NCI-H524 (cell line): ENCODE measurements at regions not wholly inside any gene's neighbourhood (a gene's known extent, or its start where the extent isn't known, plus 50 kb on each side); places are given as distances from the start of the nearest gene placed in this dataset.
"Not testable (repeated sequence)": the region's sequence is repeated elsewhere in the genome, so short reads cannot be mapped to it uniquely, and the experiment has no call there.

ENCODE experiments used
- DNase-seq, 2 experiments: peaks; one replicate each; lab custom pipeline; 2025; lab: John Stamatoyannopoulos, UW

DNA sequence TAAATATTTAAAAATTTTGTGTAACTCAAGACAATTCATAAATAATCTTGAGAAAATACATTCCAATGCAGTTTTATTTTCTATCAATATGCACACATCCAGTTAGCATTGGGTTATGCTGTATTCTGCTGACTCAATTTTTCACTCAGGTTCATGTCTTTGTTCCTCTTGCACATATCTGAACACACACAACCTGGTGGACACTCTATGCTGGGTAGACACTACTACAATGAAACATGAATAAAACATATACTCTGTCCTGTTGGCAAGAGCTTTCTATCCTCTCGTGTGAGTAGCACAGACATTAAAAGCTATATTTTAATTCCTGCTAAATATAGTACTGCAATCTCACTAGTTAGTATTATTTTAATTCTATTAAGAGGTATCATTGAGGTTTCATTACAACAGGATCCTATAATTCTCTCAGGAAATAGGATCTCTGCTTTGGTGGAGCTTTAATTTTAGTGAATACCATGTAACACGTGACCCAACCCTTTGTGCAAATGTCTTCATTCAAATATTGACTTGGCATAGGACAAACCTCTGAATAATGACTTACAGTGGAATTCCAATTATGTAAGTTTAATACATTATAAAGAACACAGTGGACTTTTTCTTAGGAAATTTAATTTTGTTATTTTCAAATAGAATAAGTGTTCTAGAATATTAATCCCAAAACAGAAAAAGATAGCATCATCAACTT lies 342.3 kb upstream of the TMEFF2 start:
- no peak for DNase-seq

DNA sequence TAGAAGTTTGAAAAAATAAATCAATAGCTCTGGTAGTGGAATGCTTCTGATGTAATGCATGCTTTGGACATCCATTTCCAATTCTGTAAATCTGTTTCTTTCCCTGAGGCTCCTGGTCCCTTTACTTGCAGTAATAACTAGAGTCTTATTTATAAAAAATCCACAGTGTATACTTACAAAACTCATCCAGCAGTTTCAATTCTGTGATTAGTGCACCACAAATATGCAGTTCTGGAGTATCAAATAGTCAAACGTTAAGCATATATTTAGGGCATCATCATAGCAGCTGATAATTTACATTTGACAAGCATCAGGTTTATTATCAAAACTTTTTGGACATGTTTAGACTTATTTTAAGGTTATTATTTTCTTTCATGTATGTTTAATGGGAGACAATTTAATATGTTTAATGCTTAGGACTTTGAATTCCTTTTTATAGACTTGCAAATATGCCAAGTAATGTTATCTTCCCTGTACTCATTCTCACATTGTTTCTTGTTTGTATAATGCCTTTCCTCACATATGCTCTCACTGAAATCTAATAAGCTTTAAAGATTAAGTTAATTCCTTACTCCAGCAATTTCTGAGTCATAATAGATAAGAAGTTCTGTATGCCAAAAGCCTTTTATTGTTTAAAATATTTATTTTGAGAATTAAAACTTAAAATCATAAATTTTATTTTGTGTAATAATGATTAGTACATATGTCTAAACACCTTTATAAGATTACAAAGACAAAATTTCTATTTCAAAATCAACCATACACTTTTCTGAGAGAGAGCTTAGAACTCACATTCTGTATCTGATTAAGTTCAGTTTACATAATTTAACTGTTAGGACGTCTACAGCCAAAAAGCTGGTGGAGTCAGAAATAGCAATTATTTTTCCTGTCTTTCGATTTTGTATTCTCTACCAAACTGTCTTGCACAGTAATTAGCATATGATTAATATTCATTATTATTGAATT lies 341.5 kb upstream of the TMEFF2 start:
- peak in 1 of 2 experiments; percentile 23 for DNase-seq

DNA sequence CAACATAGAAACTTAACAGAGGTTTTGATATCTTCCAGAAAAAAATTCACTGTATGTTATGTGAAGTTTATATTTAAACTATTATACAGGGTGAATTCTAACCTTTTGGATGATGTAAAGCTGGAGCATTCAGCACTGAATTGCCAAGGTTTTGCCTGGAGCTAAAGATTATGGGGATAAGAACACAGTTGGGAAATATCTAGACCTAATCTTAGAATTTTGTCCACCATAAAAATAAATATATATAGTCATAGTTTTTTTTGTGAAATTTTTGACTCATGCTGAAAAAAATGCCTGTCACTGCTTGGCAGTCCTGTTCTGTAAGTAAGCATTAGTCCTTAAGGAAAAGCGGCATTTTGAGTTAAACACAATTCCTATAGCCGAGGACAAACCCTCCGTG lies 339.3 kb upstream of the TMEFF2 start:
- DNase-seq: no peak

DNA sequence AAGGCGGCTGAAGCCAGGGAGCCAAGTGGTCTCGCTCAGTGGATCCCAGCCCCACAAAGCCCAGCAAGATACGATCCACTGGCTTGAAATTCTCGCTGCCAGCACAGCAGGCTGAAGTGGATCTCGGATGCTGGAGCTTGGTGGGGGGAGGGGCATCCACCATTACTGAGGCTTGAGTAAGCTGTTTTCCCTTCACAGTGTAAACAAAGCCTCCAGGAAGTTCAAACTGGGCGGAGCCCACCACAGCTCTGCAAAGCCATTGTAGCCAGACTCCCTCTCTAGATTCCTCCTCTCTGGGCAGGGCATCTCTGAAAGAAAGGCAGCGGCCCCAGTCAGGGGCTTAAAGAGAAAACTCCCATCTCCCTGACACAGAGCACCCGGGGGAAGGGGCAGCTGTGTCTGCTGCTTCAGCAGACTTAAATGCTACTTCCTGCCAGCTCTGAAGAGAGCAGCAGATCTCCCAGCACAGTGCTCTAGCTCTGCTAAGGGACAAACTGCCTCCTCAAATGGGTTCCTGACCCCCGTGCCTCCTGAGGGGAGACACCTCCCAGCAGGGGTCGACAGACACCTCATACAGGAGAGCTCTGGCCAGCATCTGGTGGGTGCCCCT lies 330.0 kb upstream of the TMEFF2 start:
- DNase-seq: not testable (repeated sequence)

DNA sequence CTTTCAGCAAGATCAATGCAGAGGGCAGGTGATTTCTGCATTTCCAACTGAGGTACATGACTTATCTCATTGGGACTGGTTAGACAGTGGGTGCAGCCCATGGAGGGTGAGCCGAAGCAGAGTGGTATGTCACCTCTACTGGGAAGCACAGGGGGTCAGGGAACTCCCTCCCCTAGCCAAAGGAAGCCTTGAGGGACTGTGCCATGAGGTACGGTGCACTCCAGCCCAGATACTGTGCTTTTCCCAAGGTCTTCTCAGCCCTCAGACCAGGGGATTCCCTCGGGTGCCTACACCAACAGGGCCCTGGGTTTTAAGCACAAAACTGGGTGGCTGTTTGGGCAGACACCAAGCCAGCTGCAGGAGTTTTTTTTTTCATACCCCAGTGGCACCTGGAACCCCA lies 329.5 kb upstream of the TMEFF2 start:
- not testable (repeated sequence) for DNase-seq

DNA sequence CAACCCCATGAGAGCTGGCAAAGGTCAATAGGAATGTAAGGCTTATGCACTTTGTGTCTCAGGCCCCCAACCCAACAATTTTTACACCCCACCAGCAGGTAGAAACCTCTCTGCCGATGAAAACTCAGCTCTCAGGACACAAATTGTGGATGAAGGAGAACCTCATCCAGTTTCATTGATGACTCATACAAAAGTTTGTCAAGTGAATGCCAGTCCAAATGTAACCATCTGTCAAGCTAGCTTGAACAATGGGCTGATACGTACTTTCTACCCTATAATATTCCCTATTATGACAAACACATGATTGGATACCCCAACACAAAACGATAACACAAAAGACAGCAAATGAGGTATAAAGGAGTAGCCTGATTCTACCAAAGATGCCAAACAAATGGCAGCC lies 321.2 kb upstream of the TMEFF2 start:
- DNase-seq: no peak

DNA sequence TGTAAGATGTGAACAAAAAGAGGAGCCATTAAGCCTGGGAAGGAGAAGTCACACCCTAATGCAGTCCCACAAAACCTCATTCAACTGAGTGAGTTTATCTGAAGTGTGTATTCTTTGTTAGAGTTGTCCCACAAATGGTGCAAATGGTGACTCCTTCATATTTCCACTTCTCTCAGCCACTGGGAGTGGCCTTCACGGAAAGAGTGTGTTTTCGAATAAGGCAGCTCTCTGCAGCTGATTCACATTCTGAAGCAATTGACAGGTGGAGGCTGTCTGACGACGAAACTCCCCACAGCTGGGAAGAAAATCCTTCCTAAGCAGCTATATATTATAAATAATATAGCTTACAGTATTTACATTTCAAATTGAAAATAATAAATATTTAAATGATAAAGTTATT lies 318.8 kb upstream of the TMEFF2 start:
- no peak for DNase-seq

DNA sequence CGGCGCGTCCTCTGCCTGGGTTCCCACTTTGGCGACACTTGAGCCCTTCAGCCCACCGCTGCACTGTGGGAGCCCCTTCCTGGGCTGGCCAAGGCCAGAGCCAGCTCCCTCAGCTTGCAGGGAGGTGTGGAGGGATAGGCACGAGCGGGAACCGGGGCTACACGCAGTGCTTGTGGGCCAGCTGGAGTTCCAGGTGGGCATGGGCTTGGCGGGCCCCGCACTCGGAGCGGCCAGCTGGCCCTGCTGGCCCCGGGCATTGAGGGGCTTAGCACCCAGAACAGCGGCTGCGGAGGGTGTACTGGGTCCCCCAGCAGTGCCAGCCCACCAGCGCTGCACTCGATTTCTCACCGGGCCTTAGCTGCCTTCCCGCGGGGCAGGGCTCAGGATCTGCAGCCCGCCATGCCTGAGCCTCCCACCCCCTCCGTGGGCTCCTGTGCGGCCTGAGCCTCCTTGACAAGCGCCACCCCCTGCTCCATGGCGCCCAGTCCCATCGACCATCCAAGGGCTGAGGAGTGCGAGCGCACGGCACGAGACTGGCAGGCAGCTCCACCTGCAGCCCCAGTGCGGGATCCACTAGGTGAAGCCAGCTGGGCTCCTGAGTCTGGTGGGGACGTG lies 313.2 kb upstream of the TMEFF2 start:
- not testable (repeated sequence) for DNase-seq

DNA sequence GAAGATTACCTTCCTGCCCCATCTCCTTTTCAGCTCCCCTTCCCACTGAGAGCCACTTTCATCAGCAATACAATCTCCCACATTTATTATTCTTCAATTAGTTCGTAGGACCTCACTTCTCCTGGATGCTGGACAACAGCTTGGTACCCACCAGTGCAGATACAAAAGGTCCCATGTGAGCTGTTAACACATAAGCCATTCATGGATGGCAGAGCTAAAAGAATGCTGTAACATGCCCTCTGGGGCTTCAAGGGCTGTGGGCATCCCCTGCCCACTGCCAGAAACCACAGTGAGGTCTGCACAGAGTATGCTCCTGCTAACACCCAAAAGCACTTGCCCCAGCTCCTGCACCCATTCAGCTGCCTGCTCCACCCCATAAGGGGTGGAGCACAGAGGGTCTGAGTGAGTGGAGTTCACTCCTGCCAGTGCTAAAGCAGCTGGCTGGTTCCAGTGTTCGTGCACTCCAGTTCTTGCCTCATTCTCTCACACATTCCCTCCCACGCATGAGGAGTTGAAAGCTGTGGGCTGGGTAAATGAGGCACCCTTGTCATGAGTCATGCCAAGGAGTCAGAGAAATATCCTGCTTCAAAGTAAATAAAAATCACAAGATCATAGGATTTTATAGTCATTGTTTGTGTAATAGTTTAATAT lies 305.9 kb upstream of the TMEFF2 start:
- DNase-seq: no peak

DNA sequence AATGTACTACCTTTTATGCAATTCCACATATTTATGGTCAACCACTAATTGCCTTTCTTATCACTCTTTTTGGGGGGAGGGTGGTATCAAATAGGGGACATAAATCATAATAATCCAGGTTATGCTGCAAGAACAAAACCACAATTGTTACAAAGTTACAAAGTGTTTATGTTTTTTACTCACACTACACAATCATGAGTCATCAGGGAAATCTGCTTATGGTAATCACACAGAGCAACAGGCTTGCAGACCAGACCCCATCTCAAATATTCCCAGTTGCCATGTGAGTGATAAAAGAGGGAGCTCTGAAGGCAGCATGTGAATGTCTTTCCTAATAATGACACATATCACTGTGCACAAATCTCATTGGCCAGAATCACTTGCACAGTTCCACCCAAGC lies 304.7 kb upstream of the TMEFF2 start:
- DNase-seq: no peak

DNA sequence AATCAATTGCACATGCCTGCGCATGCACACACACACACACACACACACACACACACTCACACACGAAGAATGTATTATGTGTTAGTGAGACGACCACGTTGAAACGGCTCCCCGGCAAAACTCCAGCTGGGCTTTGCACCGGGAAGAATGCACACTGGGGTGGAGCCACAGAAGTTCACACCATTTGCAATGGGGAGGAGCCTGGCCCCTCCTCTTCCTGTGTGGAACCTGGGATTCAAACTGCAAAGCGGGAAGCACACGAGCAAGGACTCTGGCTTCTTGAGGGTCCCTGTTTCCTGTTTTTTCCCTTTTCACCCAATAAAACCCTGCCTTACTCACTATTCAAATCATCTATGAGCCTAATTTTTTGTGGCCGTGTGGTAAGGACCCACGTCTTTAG lies 304.0 kb upstream of the TMEFF2 start:
- no peak for DNase-seq

DNA sequence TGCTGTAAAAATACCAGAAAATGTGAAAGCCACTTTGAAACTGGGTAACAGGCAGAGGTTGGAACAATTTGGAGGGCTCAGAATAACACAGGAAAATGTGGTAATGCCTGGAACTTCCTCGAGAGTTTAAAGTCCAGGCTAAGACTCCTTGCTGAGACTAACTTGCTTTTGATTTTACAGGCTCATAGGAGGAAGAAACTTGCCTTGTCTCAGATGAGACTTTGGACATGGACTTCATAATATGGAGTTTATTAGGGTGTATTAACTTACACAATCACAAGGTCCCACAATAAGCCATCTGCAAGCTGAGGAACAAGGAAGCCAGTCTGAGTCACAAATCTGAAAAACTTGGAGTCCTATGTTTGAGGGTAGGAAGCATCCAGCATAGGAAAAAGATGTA lies 293.4 kb upstream of the TMEFF2 start:
- DNase-seq: not testable (repeated sequence)

DNA sequence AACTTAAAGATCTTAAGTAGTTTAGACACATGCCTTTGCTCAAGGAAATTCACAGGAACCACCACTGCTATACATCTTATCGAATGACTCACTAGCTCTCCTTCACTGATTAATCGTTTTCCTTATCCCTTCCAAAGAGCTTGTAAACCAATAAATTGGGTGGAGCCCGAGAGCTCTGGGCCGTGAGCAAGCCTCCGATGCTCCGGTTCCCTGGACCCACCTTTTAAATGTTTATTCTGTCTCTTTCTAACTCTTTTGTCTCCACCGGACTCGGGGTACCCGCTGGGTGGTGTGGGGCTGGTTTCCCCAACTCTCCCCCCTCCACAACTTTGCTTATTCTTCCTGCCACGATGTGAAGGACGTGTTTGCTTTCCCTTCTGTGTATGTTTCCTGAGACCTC lies 292.9 kb upstream of the TMEFF2 start:
- no peak for DNase-seq

DNA sequence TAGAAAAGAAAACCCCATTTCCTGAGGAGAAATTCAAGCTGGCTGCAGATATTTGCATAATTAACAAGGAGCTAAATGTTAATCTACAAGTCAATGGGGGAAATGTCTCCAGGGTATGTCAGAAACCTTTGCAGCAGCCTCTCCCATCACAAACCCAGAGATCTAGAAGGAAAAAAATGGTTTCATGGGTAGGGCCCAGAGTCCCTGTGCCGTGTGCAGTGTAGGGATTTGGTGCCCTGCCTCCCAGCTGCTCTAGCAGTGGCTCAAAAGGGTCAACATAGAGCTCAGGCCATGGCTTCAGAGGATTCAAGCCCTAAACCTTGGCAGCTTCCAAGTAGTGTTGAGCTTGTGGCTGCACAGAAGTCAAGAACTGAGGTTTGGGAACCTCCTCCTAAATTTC lies 290.2 kb upstream of the TMEFF2 start:
- DNase-seq: no peak

DNA sequence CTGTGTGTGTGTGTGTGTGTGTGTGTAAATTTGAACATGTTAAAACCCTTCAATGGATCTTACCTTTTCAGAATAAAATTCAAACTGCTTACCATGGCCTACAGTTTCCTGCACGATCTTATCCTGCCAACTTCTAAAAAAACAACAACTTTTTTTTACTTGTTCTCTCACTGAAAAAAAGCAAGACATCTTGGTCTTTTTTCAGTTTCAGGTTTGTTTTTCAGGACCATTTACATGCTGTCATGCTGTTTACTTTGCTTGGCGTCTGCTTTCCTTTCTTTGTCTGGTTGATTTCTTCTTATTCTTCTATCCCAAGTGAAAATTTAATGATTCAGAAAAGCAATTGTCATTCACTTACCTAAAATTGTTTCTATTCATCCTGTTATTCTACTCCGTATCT lies 286.3 kb upstream of the TMEFF2 start:
- DNase-seq: no peak

DNA sequence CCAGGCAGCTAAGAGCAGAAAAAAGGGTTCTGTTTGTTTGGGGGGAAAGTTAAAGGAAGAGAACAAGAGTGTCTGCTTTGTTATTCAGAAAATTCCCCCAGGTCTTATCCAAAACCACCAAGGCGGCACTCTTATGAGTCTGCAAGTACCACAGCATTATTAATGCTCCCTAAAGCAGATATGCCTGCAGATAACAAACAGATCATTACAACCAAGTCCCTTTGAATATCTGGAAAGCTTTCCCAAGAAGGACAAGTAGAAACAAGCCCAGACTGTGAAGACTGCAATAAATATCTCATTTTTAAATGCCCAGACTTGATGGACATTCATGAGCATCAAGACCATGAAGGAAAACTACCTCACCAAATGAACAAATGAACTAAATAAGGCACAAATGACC lies 278.6 kb upstream of the TMEFF2 start:
- DNase-seq: no peak

DNA sequence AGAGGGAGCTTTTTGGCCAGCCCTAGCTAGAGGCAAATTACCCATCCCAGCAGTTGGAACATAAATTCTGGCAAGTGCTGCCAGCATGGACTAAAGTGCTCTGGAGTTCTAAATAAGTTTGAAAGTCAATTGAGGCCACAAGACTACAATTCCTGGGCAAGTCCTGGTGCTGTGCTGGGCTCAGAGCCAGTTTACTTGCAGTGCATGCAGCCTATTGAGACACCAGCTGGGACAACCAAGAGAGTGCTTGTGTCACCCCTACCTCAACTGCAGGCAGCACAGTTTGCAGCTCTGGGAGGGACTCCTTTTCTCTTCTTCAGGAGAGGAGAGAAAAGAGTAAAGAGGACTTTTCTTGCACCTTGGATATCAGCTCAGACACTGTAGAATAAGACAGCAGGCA lies 277.2 kb upstream of the TMEFF2 start:
- DNase-seq: no peak

DNA sequence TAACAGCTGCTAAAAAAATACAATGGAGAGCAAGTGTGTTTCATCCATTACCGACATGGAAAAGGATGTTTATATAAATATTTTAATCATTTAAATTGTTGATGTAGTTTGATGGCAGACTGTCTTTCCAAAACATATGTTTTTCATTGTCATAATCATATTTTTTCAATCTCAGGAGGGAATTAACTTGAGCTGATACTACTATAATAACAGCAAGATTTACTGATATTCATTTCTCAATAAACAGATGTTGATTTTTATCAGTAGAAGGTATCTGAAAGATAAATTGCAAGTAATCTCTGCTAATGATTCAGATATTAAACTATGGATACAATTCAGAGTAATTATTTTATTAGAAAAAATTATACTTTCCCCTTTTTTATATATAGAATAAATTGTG lies 274.9 kb upstream of the TMEFF2 start:
- DNase-seq: no peak

DNA sequence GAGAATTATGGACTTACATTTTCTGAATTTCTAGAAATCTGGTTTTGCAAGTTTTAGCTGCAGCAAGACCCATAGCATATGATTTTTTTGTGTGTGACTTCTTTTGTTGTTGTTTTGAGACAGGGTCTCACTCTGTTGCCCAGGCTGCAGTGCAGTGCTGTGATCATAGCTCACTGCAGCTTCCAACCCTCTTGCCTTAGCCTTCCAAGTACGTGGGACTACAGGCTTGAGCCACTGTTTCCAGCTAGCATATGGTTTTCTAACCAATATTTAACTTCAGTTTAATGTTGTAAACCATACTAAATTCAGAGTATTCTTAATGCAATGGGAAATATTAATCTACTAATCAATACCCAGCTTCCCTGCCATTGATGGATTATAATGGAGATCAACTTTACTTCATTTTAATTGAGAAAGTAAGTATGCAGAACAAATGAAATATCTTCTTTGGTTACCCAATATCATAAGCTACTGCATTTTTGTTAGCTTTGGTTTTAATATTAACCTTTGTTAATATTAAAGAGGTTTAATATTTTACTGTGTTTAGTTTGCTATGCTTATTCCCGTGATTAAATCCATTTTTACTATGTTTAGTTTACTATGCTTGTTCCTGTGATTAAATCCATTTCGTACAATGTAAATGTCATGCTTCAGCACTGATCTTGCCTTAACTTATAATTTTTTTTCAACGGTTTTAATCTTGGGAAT lies 273.4 kb upstream of the TMEFF2 start:
- DNase-seq: no peak

DNA sequence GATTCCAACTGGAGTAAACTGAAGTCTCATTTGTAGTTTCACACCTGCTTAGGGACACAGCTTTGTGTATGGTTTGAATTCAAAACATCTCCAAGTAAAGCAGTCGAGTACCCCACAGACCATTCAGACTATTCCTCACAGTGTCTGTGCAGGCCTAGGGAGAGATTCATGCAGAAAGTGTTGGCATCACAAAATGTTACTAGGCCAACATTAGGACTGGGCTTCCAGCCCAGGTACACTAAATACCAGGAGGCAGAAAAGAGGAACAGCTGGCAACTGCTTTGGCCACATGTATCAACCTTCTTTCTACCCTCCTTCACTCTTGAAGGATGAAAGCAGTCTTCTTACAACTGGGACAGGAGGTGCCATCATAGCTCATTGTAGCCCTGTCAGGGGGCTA lies 270.4 kb upstream of the TMEFF2 start:
- DNase-seq: no peak

DNA sequence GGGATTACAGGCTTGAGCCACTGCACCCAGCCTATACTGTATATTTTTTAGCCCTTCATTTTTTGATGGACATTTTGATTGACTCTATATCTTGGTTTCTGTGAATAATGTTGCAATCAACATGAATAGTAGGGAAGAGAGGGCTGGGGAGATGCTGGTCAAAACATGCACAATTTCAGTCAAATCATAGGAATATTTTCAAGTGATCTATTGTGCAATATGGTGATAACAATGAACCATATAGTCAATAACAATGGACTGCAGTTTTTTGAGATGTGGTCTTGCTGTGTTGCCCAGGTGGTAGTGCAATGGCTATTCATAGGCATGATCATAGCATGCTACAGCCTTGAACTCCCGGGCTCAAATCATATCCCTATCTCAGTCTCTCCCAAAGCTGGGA lies 264.7 kb upstream of the TMEFF2 start:
- no peak for DNase-seq
